ENCODE measurements at regions not wholly inside any gene's neighbourhood (a gene's known extent, or its start where the extent isn't known, plus 50 kb on each side); places are given as distances from the start of the nearest gene placed in this dataset.
A peak's percentile ranks its signal among the peaks of the same experiment; 100 is the strongest.
"Not testable (repeated sequence)": the region's sequence is repeated elsewhere in the genome, so short reads cannot be mapped to it uniquely, and the experiment has no call there.

DNA sequence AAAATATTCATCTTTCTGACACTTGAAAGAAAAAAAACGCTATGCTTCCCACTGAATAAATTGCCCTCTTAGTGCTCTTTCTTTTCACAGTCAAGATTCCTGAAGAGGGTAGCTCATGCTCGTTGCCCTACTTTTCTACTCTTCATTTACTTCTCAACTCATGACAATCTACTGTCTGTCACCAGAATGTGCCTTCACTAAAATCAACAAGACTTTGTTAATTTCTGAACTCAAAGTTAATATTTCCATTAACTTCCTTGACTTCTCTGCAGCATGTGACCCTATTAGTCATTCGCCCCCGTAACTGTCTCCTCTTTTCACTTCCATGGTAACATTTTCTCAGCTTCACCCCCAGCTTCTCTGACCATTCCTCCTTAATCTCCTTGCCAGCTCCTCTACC, 98.9 kb upstream of the MAPRE2 start:
- DNase-seq (ENCODE audit: low read depth in 2 of 3, low spot score in 1 of 3) = no peak

GRCh38 chr18:34942975-34943374, 98.2 kb upstream of the MAPRE2 start:
- no peak for DNase-seq (ENCODE audit: low read depth in 2 of 3, low spot score in 1 of 3)

DNA sequence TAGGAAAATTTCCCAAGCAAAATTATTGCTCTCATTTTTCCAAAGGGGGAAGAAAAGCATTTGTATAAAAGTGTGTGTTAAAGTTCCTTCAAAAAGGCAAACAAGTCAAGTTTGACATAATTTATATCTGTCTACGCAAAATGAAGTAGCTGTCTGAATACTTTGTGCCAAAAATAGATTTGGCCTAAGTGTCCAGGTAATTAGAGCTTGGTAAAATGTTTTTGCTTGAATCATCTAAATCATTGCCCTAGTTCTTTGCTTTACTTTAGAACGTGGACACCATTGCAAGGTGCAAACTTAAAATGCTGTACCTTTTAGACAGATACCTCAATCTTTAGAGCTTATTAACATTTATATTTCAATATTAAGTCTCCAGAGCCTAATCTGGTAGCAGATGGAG, 97.6 kb upstream of the MAPRE2 start:
- DNase-seq (ENCODE audit: low read depth in 2 of 3, low spot score in 1 of 3) = no peak

DNA sequence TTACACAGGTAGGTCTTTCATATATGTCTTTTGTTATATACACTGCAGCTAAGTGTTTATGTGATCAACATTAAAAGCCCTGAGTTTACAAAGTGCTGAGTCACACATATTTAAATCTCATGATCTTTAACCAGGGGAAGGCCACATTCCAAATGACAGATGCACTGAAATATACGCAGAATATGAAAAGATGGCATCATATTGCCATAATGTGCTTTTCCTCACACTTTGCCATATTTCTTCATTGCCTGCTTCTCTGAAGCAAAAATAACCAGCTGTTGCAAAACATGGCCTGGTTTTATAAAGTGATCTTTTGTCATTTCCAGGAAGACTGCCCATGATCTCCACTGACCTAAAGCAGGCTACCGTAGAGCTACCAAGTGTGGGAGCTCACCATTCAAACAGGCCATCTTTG, 93.5 kb upstream of the MAPRE2 start:
- no peak for DNase-seq (ENCODE audit: low read depth in 2 of 3, low spot score in 1 of 3)

- DNase-seq (ENCODE audit: low read depth in 2 of 3, low spot score in 1 of 3) = no peak
These were observed 89.4 kb upstream of the MAPRE2 start for GRCh38 chr18:34951625-34952379.

DNA sequence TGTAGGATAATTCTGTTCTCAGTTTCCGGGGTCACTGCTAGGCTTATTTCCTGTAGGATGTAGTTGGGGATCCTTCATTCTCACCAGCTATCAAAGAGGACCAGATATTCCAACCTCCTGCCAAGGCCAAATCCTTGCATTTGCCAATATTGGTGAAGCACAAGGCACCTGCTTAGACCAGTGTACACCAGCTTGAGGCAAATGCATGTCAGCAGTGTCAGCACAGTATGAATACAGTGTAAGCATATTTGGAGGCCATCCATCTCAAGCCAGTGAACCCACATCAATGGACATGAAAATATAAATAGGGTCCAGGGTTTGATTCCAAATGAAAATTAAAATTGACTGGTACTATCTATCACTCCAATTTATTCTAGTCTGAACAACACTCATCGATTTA, 88.0 kb upstream of the MAPRE2 start:
- no peak for DNase-seq (ENCODE audit: low read depth in 2 of 3, low spot score in 1 of 3)

GRCh38 chr18:34955494-34955893, 85.7 kb upstream of the MAPRE2 start:
- not testable (repeated sequence) for DNase-seq (ENCODE audit: low read depth in 2 of 3, low spot score in 1 of 3)

DNA sequence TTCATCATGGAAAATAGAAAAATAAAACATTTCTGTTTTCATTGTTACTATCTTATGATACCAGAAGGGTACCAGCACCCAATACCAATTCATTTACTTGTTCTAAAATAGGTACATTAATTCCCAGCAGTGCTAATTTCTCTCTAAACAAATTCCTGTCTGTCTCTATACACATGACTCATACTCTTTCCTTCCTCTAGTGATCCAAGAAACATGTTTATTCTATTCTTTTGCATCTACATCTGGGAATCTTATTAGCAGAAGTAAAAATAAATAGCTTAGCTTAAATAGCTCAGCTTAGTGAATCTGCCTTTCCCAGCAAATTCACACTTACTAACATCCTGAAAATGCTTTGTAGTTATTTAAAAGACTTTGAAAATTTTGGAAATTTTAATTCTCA, 84.5 kb upstream of the MAPRE2 start:
- no peak for DNase-seq (ENCODE audit: low read depth in 2 of 3, low spot score in 1 of 3)

GRCh38 chr18:34957119-34957863, 83.9 kb upstream of the MAPRE2 start:
- no peak for DNase-seq (ENCODE audit: low read depth in 2 of 3, low spot score in 1 of 3)

DNA sequence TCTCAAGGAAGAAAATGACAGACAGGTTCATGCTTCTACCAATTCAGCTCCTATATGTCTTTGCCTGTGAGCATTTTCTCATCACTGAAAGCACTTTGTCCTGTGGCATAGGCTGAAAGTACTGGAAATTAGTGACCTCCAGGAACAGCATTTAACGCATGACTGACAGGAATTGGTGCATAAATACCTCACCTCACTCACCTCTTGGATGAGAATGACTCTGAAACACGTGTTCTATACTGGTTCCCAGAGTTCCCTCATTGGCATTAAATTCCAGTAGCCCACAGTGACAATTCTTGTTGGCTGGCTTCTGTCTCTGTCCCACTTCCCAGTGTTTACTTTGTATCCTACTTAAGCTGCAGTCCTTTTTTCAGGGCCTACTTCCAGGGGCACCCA, 83.4 kb upstream of the MAPRE2 start:
- DNase-seq (ENCODE audit: low read depth in 2 of 3, low spot score in 1 of 3) = no peak

- DNase-seq (ENCODE audit: low read depth in 2 of 3, low spot score in 1 of 3) = no peak
These were observed 81.9 kb upstream of the MAPRE2 start for GRCh38 chr18:34959211-34959829.

GRCh38 chr18:34959989-34960388, 81.2 kb upstream of the MAPRE2 start:
- DNase-seq (ENCODE audit: low read depth in 2 of 3, low spot score in 1 of 3) = no peak

GRCh38 chr18:34965108-34965507, 76.1 kb upstream of the MAPRE2 start:
- no peak for DNase-seq (ENCODE audit: low read depth in 2 of 3, low spot score in 1 of 3)

GRCh38 chr18:34965566-34965965, 75.6 kb upstream of the MAPRE2 start:
- no peak for DNase-seq (ENCODE audit: low read depth in 2 of 3, low spot score in 1 of 3)

GRCh38 chr18:34970106-34970505, 71.1 kb upstream of the MAPRE2 start:
- DNase-seq (ENCODE audit: low read depth in 2 of 3, low spot score in 1 of 3) = no peak

DNA sequence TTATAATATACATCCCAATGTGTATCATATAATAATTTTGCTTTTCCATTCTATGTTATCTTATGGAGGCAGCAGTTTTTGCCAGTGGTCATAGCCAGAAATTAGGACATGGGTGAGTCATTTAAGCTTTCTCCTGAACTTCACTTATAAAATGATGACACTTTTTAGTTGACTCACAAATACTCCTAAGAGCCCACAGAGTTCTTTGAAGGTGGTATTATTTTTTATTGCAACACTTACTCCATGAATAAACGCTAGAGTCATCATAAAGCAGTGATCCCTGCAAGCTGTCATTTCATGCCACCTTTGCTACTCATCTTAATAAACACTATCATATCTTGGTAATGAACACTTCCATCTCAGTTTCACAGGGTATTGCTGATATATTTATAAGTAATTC, 69.9 kb upstream of the MAPRE2 start:
- DNase-seq (ENCODE audit: low read depth in 2 of 3, low spot score in 1 of 3) = no peak

GRCh38 chr18:34972765-34973414, 68.3 kb upstream of the MAPRE2 start:
- DNase-seq (ENCODE audit: low read depth in 2 of 3, low spot score in 1 of 3) = no peak

DNA sequence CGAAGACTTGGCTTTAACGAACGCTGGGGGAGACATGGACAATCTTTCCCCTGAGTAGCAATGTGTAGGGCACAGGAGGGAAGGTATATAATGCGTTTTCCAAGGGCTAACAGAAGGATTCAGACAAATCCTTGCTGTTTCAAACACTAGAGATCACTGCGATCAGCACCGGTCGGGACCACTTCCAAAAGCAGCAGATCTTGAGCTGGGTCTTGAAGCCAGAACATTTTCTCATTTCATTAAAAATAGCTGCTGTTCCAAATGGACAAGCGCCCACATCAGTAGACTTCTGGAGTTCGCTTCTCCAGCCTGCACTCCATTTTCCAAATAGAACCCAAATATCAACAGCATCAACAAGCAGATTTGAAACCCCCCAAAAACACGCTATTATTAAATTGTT, 65.1 kb upstream of the MAPRE2 start:
- DNase-seq (ENCODE audit: low read depth in 2 of 3, low spot score in 1 of 3) = no peak

DNA sequence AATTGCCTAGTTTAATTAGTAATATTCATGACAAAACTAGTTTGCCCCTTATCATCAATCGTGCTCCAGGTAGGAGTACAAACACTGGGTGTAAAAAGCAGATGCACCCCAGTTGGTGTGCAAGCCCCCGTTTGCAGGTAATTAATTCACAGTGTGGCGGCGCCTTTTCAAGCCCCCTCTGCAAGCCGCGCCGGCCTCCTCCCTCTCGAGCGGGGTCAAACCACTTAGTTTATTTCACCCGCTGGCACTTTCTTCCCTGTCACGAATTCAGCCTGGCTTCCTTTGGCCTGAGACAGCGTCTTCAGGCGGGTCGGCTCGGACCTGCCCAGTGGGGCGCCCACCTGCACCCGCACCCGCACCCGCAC, 64.7 kb upstream of the MAPRE2 start:
- DNase-seq (ENCODE audit: low read depth in 2 of 3, low spot score in 1 of 3) = no peak

DNA sequence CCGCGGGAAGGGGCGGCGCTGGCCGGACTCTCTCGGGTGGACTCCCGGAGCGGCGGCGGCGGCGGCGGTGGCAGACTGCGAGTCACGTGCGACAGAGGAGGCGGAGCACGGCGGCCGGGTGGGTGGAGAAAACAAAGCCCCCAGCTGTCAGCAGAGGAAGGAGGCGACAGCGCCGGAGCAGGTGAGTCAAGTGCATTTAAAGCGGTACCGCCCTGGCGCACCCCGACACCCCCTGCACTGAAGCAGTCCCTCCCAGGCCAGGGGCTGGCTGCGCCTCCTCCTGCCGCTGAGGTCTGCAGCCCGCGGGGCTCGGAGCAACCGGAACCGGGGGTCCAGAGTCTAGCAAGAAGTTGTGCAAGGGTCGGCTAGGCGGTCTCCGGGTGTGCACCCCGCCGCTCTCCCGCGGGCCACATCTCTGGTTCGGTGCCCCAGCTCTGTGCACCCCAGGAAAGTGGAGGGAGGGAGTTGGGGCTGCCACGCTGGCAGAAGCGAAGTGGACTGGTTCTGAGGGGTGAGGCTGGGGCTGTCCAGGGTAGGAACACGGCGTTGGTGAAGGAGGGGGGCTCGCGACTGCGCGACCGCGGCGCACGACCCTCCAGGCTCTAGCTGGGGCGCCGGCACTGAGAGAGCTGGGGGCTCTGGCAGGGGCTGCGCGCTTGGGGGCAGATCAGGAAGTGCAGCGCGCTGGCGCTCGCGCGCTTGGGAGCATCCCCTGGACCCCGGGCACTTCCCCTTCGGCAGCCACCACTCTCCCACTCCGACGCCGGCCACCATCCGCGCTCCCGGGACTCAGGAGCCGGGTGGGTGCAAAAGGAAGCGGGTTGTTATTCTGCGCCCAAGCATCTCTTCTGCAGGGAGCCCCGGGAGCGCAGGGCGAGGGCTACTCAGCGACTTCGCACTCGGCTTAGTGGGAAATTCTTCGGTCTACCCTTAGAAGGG, 64.0 kb upstream of the MAPRE2 start:
- peak; percentile 33 to 53 (median 35) for DNase-seq (ENCODE audit: low read depth in 2 of 3, low spot score in 1 of 3)

Measured in stimulated activated CD4-positive, alpha-beta T cell treated with anti-CD3 and anti-CD28 coated beads, Interleukin-12 subunit alpha, Interleukin-12 subunit beta, amount 100 ng/mL, for 48 hours (primary cell).